Activated T-helper 1 cell treated with anti-CD3 and anti-CD28 coated beads, Interleukin-2, amount 50 U/mL, for 16 hours (primary cell): ENCODE measurements at regions not wholly inside any gene's neighbourhood (a gene's known extent, or its start where the extent isn't known, plus 50 kb on each side); places are given as distances from the start of the nearest gene placed in this dataset.
A peak's percentile ranks its signal among the peaks of the same experiment; 100 is the strongest.

Experiments used
- DNase-seq, 2 donors: peaks; one replicate each; pipeline ENCODE4 v3.0.0-alpha.2; 2020; ENCODE audit warnings: low read depth in 1 of 2, low spot score in 1 of 2

- no peak for DNase-seq
These were observed 392.3 kb downstream of the FOXO1 start for GRCh38 chr13:40274103-40274502.

GRCh38 chr13:40275155-40275554, 391.3 kb downstream of the FOXO1 start:
- no peak for DNase-seq

- no peak for DNase-seq
These were observed 390.8 kb downstream of the FOXO1 start for GRCh38 chr13:40275636-40276035.

GRCh38 chr13:40283666-40284065, 382.8 kb downstream of the FOXO1 start:
- DNase-seq = no peak

- no peak for DNase-seq
These were observed 380.8 kb downstream of the FOXO1 start for GRCh38 chr13:40285634-40286033.

- DNase-seq = no peak
These were observed 379.0 kb downstream of the FOXO1 start for GRCh38 chr13:40287428-40287827.

GRCh38 chr13:40288259-40288658, 378.2 kb downstream of the FOXO1 start:
- no peak for DNase-seq

GRCh38 chr13:40290758-40291157, 375.7 kb downstream of the FOXO1 start:
- DNase-seq = no peak

- DNase-seq = no peak
These were observed 374.3 kb downstream of the FOXO1 start for GRCh38 chr13:40292108-40292507.

GRCh38 chr13:40292536-40292935, 373.9 kb downstream of the FOXO1 start:
- DNase-seq = no peak

- DNase-seq = no peak
These were observed 364.1 kb downstream of the FOXO1 start for GRCh38 chr13:40302351-40302750.

- no peak for DNase-seq
These were observed 362.1 kb downstream of the FOXO1 start for GRCh38 chr13:40304391-40304790.

GRCh38 chr13:40306817-40307216, 359.6 kb downstream of the FOXO1 start:
- DNase-seq = no peak

- no peak for DNase-seq
These were observed 356.6 kb downstream of the FOXO1 start for GRCh38 chr13:40309881-40310280.

GRCh38 chr13:40311356-40312101, 354.9 kb downstream of the FOXO1 start:
- no peak for DNase-seq

GRCh38 chr13:40313269-40314200, 352.9 kb downstream of the FOXO1 start:
- no peak for DNase-seq

GRCh38 chr13:40315416-40316064, 350.9 kb downstream of the FOXO1 start:
- DNase-seq = peak in 1 of 2 donors; percentile 12

- DNase-seq = no peak
These were observed 350.1 kb downstream of the FOXO1 start for GRCh38 chr13:40316301-40316700.

GRCh38 chr13:40317980-40318327, 348.5 kb downstream of the FOXO1 start:
- DNase-seq = no peak

GRCh38 chr13:40318366-40318765, 348.1 kb downstream of the FOXO1 start:
- no peak for DNase-seq

- DNase-seq = no peak
These were observed 346.5 kb downstream of the FOXO1 start for GRCh38 chr13:40319699-40320579.
